Activated T-cell treated with anti-CD3 and anti-CD28 coated beads, Interleukin-2, amount 50 U/mL, for 72 hours (primary cell): ENCODE measurements at regions not wholly inside any gene's neighbourhood (a gene's known extent, or its start where the extent isn't known, plus 50 kb on each side); places are given as distances from the start of the nearest gene placed in this dataset.

Source experiments
- ATAC-seq, 2 donors: fragments of 150-1000 bp; cut with Tn5 transposase; replicated peaks in 1 of 2; 2 replicates each; pipeline ENCODE4 v1.10.0; 2021; ENCODE audit warnings: moderate library complexity in 2 of 2, mild to moderate bottlenecking in 1 of 2
- DNase-seq, 2 donors: peaks; one replicate each; pipeline ENCODE4 v3.0.0; 2021 to 2022; ENCODE audit warnings: mixed read lengths in 1 of 2
- H3K27ac Mint-ChIP-seq: one replicate; pipeline ENCODE4 v1.8.0; 2022; ENCODE audit warnings: mild to moderate bottlenecking, moderate library complexity, mixed read lengths
- H3K27me3 Mint-ChIP-seq: one replicate; pipeline ENCODE4 v1.8.0; 2022; ENCODE audit warnings: low read depth, mixed read lengths
- H3K36me3 Mint-ChIP-seq, 2 donors: one replicate each; pipeline ENCODE4 v1.8.0; 2022; ENCODE audit warnings: mixed read lengths in 2 of 2, mild to moderate bottlenecking in 1 of 2; ENCODE audit not compliant: insufficient read depth in 2 of 2
- H3K4me1 Mint-ChIP-seq: one replicate; pipeline ENCODE4 v1.8.0; 2022; ENCODE audit warnings: low read depth, mixed read lengths
- H3K4me3 Mint-ChIP-seq, 2 donors: one replicate each; pipeline ENCODE4 v1.8.0; 2022; ENCODE audit warnings: mild to moderate bottlenecking in 2 of 2, mixed read lengths in 2 of 2, moderate library complexity in 2 of 2
- H3K9me3 Mint-ChIP-seq, 2 donors: one replicate each; pipeline ENCODE4 v1.8.0; 2022; ENCODE audit warnings: mixed read lengths in 2 of 2

- Mint-ChIP-seq H3K36me3 (no peaks in the 10 kb centered on the region), H3K27me3 (peaks cover 13% of the 10 kb centered on the region), H3K4me1 (peaks cover 33% of the 10 kb centered on the region), H3K4me3 (peak overlapping the region; percentile 87 to 95), H3K27ac (peak overlapping the region; percentile 87), H3K9me3 (no peaks in the 10 kb centered on the region)
- DNase-seq (no peak), ATAC-seq (peak; percentile 49 to 50)
Measured at GRCh38 chr2:64766841-64767669, 113.3 kb upstream of the SERTAD2 start.

- peak; percentile 84 to 87 for ATAC-seq
- Mint-ChIP-seq H3K27me3 (peaks cover 13% of the 10 kb centered on the region), H3K4me3 (peak overlapping the region; percentile 87 to 95), H3K9me3 (no peaks in the 10 kb centered on the region), H3K4me1 (peaks cover 25% of the 10 kb centered on the region), H3K36me3 (no peaks in the 10 kb centered on the region), H3K27ac (peak overlapping the region; percentile 87)
- DNase-seq: peak; percentile 77 to 79
Measured at GRCh38 chr2:64767670-64768468, 114.2 kb upstream of the SERTAD2 start.

GRCh38 chr2:64768491-64769005 lies 114.8 kb upstream of the SERTAD2 start:
- Mint-ChIP-seq H3K9me3 (no peaks in the 10 kb centered on the region), H3K4me3 (peak overlapping the region; percentile 87 to 95), H3K27ac (peak overlapping the region; percentile 57), H3K36me3 (no peaks in the 10 kb centered on the region), H3K27me3 (peaks cover 13% of the 10 kb centered on the region), H3K4me1 (peaks cover 20% of the 10 kb centered on the region)
- ATAC-seq (no peak), DNase-seq (no peak)

- no peak overlapping the region for H3K27ac Mint-ChIP-seq
- DNase-seq (no peak), ATAC-seq (no peak)
- H3K9me3 Mint-ChIP-seq: no peaks in the 10 kb centered on the region
- no peak overlapping the region for H3K4me3 Mint-ChIP-seq
- no peaks in the 10 kb centered on the region for H3K36me3 Mint-ChIP-seq
- H3K27me3 Mint-ChIP-seq: peaks cover 13% of the 10 kb centered on the region
- peaks cover 20% of the 10 kb centered on the region for H3K4me1 Mint-ChIP-seq
Measured at GRCh38 chr2:64769392-64770044, 115.8 kb upstream of the SERTAD2 start.

GRCh38 chr2:64770137-64770780 lies 116.5 kb upstream of the SERTAD2 start:
- H3K36me3 Mint-ChIP-seq: no peaks in the 10 kb centered on the region
- no peak overlapping the region for H3K4me3 Mint-ChIP-seq
- peaks cover 13% of the 10 kb centered on the region for H3K27me3 Mint-ChIP-seq
- DNase-seq (no peak), ATAC-seq (no peak)
- no peaks in the 10 kb centered on the region for H3K9me3 Mint-ChIP-seq
- no peak overlapping the region for H3K27ac Mint-ChIP-seq
- H3K4me1 Mint-ChIP-seq: peaks cover 20% of the 10 kb centered on the region

GRCh38 chr2:64770781-64771334 lies 117.1 kb upstream of the SERTAD2 start:
- ATAC-seq: no peak
- H3K4me3 Mint-ChIP-seq: no peak overlapping the region
- peaks cover 20% of the 10 kb centered on the region for H3K4me1 Mint-ChIP-seq

GRCh38 chr2:64771737-64772136 lies 118.0 kb upstream of the SERTAD2 start:
- H3K27ac Mint-ChIP-seq: no peak overlapping the region
- no peak overlapping the region for H3K4me3 Mint-ChIP-seq
- peaks cover 13% of the 10 kb centered on the region for H3K27me3 Mint-ChIP-seq
- peaks cover 19% of the 10 kb centered on the region for H3K4me1 Mint-ChIP-seq
- no peaks in the 10 kb centered on the region for H3K9me3 Mint-ChIP-seq
- H3K36me3 Mint-ChIP-seq: peaks cover 0 to 4% of the 10 kb centered on the region in 2 donors
- ATAC-seq (no peak), DNase-seq (no peak)

More at GRCh38 chr2:64770781-64771334, 117.1 kb upstream of the SERTAD2 start:
- no peak for DNase-seq
- Mint-ChIP-seq H3K36me3 (peaks cover 0 to 1% of the 10 kb centered on the region in 2 donors), H3K27me3 (peaks cover 13% of the 10 kb centered on the region), H3K27ac (no peak overlapping the region), H3K9me3 (no peaks in the 10 kb centered on the region)

GRCh38 chr2:64773461-64774118 lies 119.9 kb upstream of the SERTAD2 start:
- H3K4me3 Mint-ChIP-seq: no peak overlapping the region
- peaks cover 0 to 4% of the 10 kb centered on the region in 2 donors for H3K36me3 Mint-ChIP-seq
- peaks cover 13% of the 10 kb centered on the region for H3K27me3 Mint-ChIP-seq
- H3K27ac Mint-ChIP-seq: no peak overlapping the region
- no peaks in the 10 kb centered on the region for H3K9me3 Mint-ChIP-seq
- DNase-seq (no peak), ATAC-seq (no peak)
- H3K4me1 Mint-ChIP-seq: peaks cover 5% of the 10 kb centered on the region

GRCh38 chr2:64777841-64778240 lies 124.1 kb upstream of the SERTAD2 start:
- H3K27me3 Mint-ChIP-seq: no peaks in the 10 kb centered on the region
- no peaks in the 10 kb centered on the region for H3K4me1 Mint-ChIP-seq
- no peak overlapping the region for H3K4me3 Mint-ChIP-seq
- no peak for DNase-seq
- H3K27ac Mint-ChIP-seq: no peak overlapping the region
- H3K36me3 Mint-ChIP-seq: peaks cover 0 to 4% of the 10 kb centered on the region in 2 donors
- no peaks in the 10 kb centered on the region for H3K9me3 Mint-ChIP-seq
- no peak for ATAC-seq

GRCh38 chr2:64779117-64779690 lies 125.5 kb upstream of the SERTAD2 start:
- Mint-ChIP-seq H3K4me1 (no peaks in the 10 kb centered on the region), H3K27ac (no peak overlapping the region), H3K4me3 (no peak overlapping the region), H3K36me3 (peaks cover 0 to 4% of the 10 kb centered on the region in 2 donors), H3K27me3 (no peaks in the 10 kb centered on the region), H3K9me3 (no peaks in the 10 kb centered on the region)
- peak in 1 of 2 donors; percentile 50 for ATAC-seq
- DNase-seq: no peak

GRCh38 chr2:64780041-64780440 lies 126.3 kb upstream of the SERTAD2 start:
- ATAC-seq: no peak
- Mint-ChIP-seq H3K27me3 (no peaks in the 10 kb centered on the region), H3K4me1 (no peaks in the 10 kb centered on the region), H3K4me3 (no peak overlapping the region), H3K9me3 (no peaks in the 10 kb centered on the region), H3K36me3 (peaks cover 0 to 4% of the 10 kb centered on the region in 2 donors), H3K27ac (no peak overlapping the region)
- DNase-seq: no peak
